Right atrium auricular region (tissue), 2 donors: ENCODE measurements at regions not wholly inside any gene's neighbourhood (a gene's known extent, or its start where the extent isn't known, plus 50 kb on each side); places are given as distances from the start of the nearest gene placed in this dataset.

Experiments
- DNase-seq: peaks from one replicate; pipeline ENCODE4 v3.0.0-alpha.2; 2019; ENCODE audit warnings: low spot score
- H3K27ac ChIP-seq, 2 donors: fragments of 200-600 bp; sonication (generic); 1 replicate in 1 of 2; 2 replicates in 1 of 2; pipeline ENCODE4 v1.5.1; 2016 to 2019
- H3K27me3 ChIP-seq, 2 donors: fragments of 200-600 bp; sonication (generic); one replicate each; pipeline versions ENCODE4 v1.5.1 to v1.6.0; 2017 to 2019
- H3K36me3 ChIP-seq: fragments of 200-600 bp; sonication (generic); one replicate; pipeline ENCODE4 v1.5.1; 2016
- H3K4me1 ChIP-seq, 2 donors: fragments of 200-600 bp; sonication (generic); one replicate each; pipeline versions ENCODE4 v1.5.1 to v1.6.0; 2017 to 2019
- H3K4me3 ChIP-seq, 2 donors: fragments of 200-600 bp; sonication (generic); 1 replicate in 1 of 2; 2 replicates in 1 of 2; pipeline ENCODE4 v1.5.1; 2017 to 2019; ENCODE audit warnings: mild to moderate bottlenecking in 1 of 2, moderate library complexity in 1 of 2
- H3K9me3 ChIP-seq, 2 donors: fragments of 200-600 bp; sonication (generic); one replicate each; pipeline ENCODE4 v1.5.1; 2019
- TF ChIP-seq, protein P1 (sequence below), 2 donors: fragments of 200-600 bp; sonication (generic); IDR thresholded peaks; one replicate each; pipeline ENCODE4 v1.5.1; 2019; ENCODE audit warnings: antibody characterized with exemption in 2 of 2

GRCh38 chr1:60577029-60577428, 503.5 kb upstream of the C1orf87 start:
- H3K4me3 ChIP-seq: no peak overlapping the region
- no peak for DNase-seq
- H3K9me3 ChIP-seq: no peaks in the 10 kb centered on the region
- H3K27ac ChIP-seq: no peak overlapping the region
- peaks cover 0 to 20% of the 10 kb centered on the region in 2 donors for H3K4me1 ChIP-seq
- H3K36me3 ChIP-seq: no peaks in the 10 kb centered on the region
- H3K27me3 ChIP-seq: no peaks in the 10 kb centered on the region
- TF ChIP-seq, protein P1, sequence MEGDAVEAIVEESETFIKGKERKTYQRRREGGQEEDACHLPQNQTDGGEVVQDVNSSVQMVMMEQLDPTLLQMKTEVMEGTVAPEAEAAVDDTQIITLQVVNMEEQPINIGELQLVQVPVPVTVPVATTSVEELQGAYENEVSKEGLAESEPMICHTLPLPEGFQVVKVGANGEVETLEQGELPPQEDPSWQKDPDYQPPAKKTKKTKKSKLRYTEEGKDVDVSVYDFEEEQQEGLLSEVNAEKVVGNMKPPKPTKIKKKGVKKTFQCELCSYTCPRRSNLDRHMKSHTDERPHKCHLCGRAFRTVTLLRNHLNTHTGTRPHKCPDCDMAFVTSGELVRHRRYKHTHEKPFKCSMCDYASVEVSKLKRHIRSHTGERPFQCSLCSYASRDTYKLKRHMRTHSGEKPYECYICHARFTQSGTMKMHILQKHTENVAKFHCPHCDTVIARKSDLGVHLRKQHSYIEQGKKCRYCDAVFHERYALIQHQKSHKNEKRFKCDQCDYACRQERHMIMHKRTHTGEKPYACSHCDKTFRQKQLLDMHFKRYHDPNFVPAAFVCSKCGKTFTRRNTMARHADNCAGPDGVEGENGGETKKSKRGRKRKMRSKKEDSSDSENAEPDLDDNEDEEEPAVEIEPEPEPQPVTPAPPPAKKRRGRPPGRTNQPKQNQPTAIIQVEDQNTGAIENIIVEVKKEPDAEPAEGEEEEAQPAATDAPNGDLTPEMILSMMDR (IDR thresholded peaks at IDR 0.05): no peak

- no peak for DNase-seq
Measured at GRCh38 chr1:60575326-60575977, 501.9 kb upstream of the C1orf87 start.

GRCh38 chr1:60573726-60574409, 500.3 kb upstream of the C1orf87 start:
- Histone ChIP-seq H3K4me1 (peaks cover 0 to 20% of the 10 kb centered on the region in 2 donors), H3K27me3 (no peaks in the 10 kb centered on the region), H3K4me3 (no peak overlapping the region), H3K9me3 (no peaks in the 10 kb centered on the region), H3K27ac (peak overlapping the region in 1 of 2 donors; percentile 6), H3K36me3 (no peaks in the 10 kb centered on the region)
- no peak for DNase-seq
- TF ChIP-seq, protein P1 (IDR thresholded peaks at IDR 0.05): no peak

More at GRCh38 chr1:60575326-60575977, 501.9 kb upstream of the C1orf87 start:
- Histone ChIP-seq H3K36me3 (no peaks in the 10 kb centered on the region), H3K4me1 (peaks cover 0 to 20% of the 10 kb centered on the region in 2 donors), H3K27ac (no peak overlapping the region), H3K9me3 (no peaks in the 10 kb centered on the region), H3K27me3 (no peaks in the 10 kb centered on the region), H3K4me3 (no peak overlapping the region)
- TF ChIP-seq, protein P1 (IDR thresholded peaks at IDR 0.05): no peak

DNA sequence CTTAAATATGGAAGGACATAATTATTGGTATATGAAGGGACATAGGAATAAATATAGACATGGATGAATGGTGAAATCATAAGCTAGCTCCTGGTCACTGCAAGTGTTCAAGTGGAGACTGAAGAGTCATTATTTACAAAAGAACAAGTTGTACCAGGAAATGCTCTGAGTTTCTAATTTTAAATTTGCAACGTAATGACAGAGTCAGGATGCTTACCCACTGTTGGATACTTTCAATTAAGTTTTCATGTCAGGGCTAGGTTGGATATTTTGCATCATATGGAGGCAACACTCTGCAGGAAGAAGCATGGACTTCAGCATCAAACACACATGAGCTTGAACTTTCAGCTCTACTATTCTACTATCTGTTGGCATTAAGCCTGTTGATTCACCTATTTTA, 499.6 kb upstream of the C1orf87 start:
- no peaks in the 10 kb centered on the region for H3K9me3 ChIP-seq
- H3K27me3 ChIP-seq: no peaks in the 10 kb centered on the region
- TF ChIP-seq, protein P1 (IDR thresholded peaks at IDR 0.05): no peak
- no peak overlapping the region for H3K4me3 ChIP-seq
- peak overlapping the region in 1 of 2 donors; percentile 6 for H3K27ac ChIP-seq
- DNase-seq: no peak
- no peaks in the 10 kb centered on the region for H3K36me3 ChIP-seq
- H3K4me1 ChIP-seq: peaks cover 0 to 20% of the 10 kb centered on the region in 2 donors

- Histone ChIP-seq H3K9me3 (no peaks in the 10 kb centered on the region), H3K27ac (no peak overlapping the region), H3K4me3 (no peak overlapping the region), H3K4me1 (peaks cover 0 to 20% of the 10 kb centered on the region in 2 donors), H3K27me3 (no peaks in the 10 kb centered on the region), H3K36me3 (no peaks in the 10 kb centered on the region)
- TF ChIP-seq, protein P1 (IDR thresholded peaks at IDR 0.05): no peak
- no peak for DNase-seq
Measured at GRCh38 chr1:60572378-60572777, 498.8 kb upstream of the C1orf87 start.
